ENCODE measurements at regions not wholly inside any gene's neighbourhood (a gene's known extent, or its start where the extent isn't known, plus 50 kb on each side); places are given as distances from the start of the nearest gene placed in this dataset.
"Not testable (repeated sequence)": the region's sequence is repeated elsewhere in the genome, so short reads cannot be mapped to it uniquely, and the experiment has no call there.

- no peak for DNase-seq (ENCODE audit: low read depth)
Measured at GRCh38 chr9:81361296-81361695, 328.1 kb downstream of the TLE1 start.

- DNase-seq (ENCODE audit: low read depth), result no peak
Measured at GRCh38 chr9:81351166-81351565, 338.2 kb downstream of the TLE1 start.

GRCh38 chr9:81344366-81344765, 345.0 kb downstream of the TLE1 start:
- DNase-seq (ENCODE audit: low read depth), result no peak

GRCh38 chr9:81335879-81336421, 353.4 kb downstream of the TLE1 start:
- DNase-seq (ENCODE audit: low read depth), result no peak

- no peak for DNase-seq (ENCODE audit: low read depth)
Measured at GRCh38 chr9:81321551-81321950, 367.8 kb downstream of the TLE1 start.

- no peak for DNase-seq (ENCODE audit: low read depth)
Measured at GRCh38 chr9:81320909-81321482, 368.4 kb downstream of the TLE1 start.

GRCh38 chr9:81318571-81318970, 370.8 kb downstream of the TLE1 start:
- DNase-seq (ENCODE audit: low read depth), result no peak

GRCh38 chr9:81317939-81318338, 371.4 kb downstream of the TLE1 start:
- no peak for DNase-seq (ENCODE audit: low read depth)

- DNase-seq (ENCODE audit: low read depth), result no peak
Measured at GRCh38 chr9:81317223-81317622, 372.1 kb downstream of the TLE1 start.

GRCh38 chr9:81314490-81314889, 374.9 kb downstream of the TLE1 start:
- DNase-seq (ENCODE audit: low read depth), result no peak

GRCh38 chr9:81313877-81314276, 375.5 kb downstream of the TLE1 start:
- DNase-seq (ENCODE audit: low read depth), result no peak

- DNase-seq (ENCODE audit: low read depth), result no peak
Measured at GRCh38 chr9:81312346-81312745, 377.0 kb downstream of the TLE1 start.

- no peak for DNase-seq (ENCODE audit: low read depth)
Measured at GRCh38 chr9:81308404-81308803, 380.9 kb downstream of the TLE1 start.

- not testable (repeated sequence) for DNase-seq (ENCODE audit: low read depth)
Measured at GRCh38 chr9:81307791-81308190, 381.6 kb downstream of the TLE1 start.

- DNase-seq (ENCODE audit: low read depth), result no peak
Measured at GRCh38 chr9:81305561-81306182, 383.7 kb downstream of the TLE1 start.

- no peak for DNase-seq (ENCODE audit: low read depth)
Measured at GRCh38 chr9:81303658-81304057, 385.7 kb downstream of the TLE1 start.

- no peak for DNase-seq (ENCODE audit: low read depth)
Measured at GRCh38 chr9:81293651-81294050, 395.7 kb downstream of the TLE1 start.

- no peak for DNase-seq (ENCODE audit: low read depth)
Measured at GRCh38 chr9:81292056-81292805, 397.1 kb downstream of the TLE1 start.

GRCh38 chr9:81289622-81290021, 399.7 kb downstream of the TLE1 start:
- DNase-seq (ENCODE audit: low read depth), result no peak

GRCh38 chr9:81268048-81268447, 421.3 kb downstream of the TLE1 start:
- no peak for DNase-seq (ENCODE audit: low read depth)

- DNase-seq (ENCODE audit: low read depth), result no peak
Measured at GRCh38 chr9:81266674-81267073, 422.7 kb downstream of the TLE1 start.

- no peak for DNase-seq (ENCODE audit: low read depth)
Measured at GRCh38 chr9:81266086-81266485, 423.3 kb downstream of the TLE1 start.

- no peak for DNase-seq (ENCODE audit: low read depth)
Measured at GRCh38 chr9:81264516-81264915, 424.8 kb downstream of the TLE1 start.
